Activated B cell treated with CpG ODN at 0.5 μM for 24 hours (primary cell): ENCODE measurements at regions not wholly inside any gene's neighbourhood (a gene's known extent, or its start where the extent isn't known, plus 50 kb on each side); places are given as distances from the start of the nearest gene placed in this dataset.

Experiments
- ATAC-seq: fragments of 200-7000 bp; cut with Tn5 transposase; one replicate; pipeline ENCODE4 v1.10.0; 2021; ENCODE audit warnings: low read depth, mild to moderate bottlenecking, moderate library complexity
- CTCF ChIA-PET: fragments of 350-600 bp; sonication (Branson Sonifier 250); formaldehyde crosslinking; loops from one replicate; lab custom pipeline; 2021; ENCODE audit warnings: antibody characterized with exemption; lab: Charles Lee
- POLR2A ChIA-PET: fragments of 350-600 bp; sonication (Branson Sonifier 250); formaldehyde crosslinking; loops from one replicate; lab custom pipeline; 2021; ENCODE audit warnings: antibody characterized with exemption; lab: Charles Lee
- DNase-seq: peaks from one replicate; pipeline ENCODE4 v3.0.0; 2022
- H3K27ac Mint-ChIP-seq: one replicate; pipeline ENCODE4 v1.8.0; 2020; ENCODE audit warnings: mixed read lengths
- H3K27me3 Mint-ChIP-seq: one replicate; pipeline ENCODE4 v1.8.0; 2021; ENCODE audit warnings: mixed read lengths
- H3K36me3 Mint-ChIP-seq: one replicate; pipeline ENCODE4 v1.8.0; 2021; ENCODE audit warnings: low read depth, mixed read lengths
- H3K4me1 Mint-ChIP-seq: one replicate; pipeline ENCODE4 v1.8.0; 2021; ENCODE audit warnings: mixed read lengths
- H3K4me3 Mint-ChIP-seq: one replicate; pipeline ENCODE4 v1.8.0; 2020; ENCODE audit warnings: mild to moderate bottlenecking, mixed read lengths
- H3K9me3 Mint-ChIP-seq: one replicate; pipeline ENCODE4 v1.8.0; 2020; ENCODE audit warnings: mixed read lengths
- intact Hi-C: fragments of 100-400 bp; cut with micrococcal nuclease; formaldehyde crosslinking; loops from one replicate; pipeline ENCODE4 v1.15.1; 2024
- TF ChIP-seq, protein P1 (sequence below): fragments of 200-600 bp; IDR thresholded peaks from one replicate; pipeline ENCODE4 v1.8.0; 2022; ENCODE audit warnings: antibody characterized with exemption, mild to moderate bottlenecking

DNA sequence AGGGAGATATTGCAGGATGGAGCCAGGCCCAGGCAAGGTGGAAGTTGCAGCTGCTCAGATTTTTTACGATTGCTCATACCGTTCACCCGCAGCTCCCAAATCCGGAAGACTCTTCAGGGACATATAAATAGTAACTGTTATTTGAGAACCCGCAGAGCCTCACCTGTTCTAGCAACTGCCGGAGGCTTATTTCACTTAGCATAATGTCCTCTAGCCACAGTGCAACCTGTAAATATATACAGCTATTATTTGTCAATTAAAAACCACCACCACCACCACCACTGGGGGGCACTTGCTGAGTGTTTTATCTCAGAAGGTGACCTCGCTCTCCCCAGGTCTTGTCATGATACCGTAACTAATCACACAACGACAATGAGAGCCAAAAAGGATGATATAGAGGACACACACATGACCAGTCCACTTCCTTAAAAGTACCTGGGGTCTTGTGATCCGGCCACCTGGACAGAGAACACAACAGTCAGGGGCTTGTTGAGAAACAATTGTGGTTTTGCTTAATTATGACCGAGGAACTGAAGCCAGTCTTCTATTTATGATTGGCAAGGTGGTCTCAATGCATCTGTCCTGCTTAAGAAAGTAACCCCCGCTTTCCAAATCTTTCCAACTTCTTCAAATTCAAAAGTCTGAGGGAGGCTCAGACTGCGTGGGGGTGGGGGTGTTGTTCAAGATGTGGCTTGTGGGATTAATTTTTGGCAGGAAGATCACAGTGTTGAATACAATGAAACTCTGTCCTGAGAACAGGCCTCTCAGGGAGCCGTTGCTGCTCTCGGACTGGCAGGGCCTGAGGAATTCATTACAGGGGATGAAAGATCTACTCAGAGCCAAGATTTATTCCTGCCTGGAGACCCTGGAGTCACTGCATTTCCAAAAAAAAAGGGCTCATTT, 72.3 kb upstream of the PRNP start:
- POLR2A ChIA-PET, result no interaction called here
- no peaks in the 10 kb centered on the region for H3K36me3 Mint-ChIP-seq
- H3K27me3 Mint-ChIP-seq, result no peaks in the 10 kb centered on the region
- peaks cover 18% of the 10 kb centered on the region for H3K9me3 Mint-ChIP-seq
- intact Hi-C loops, result loop anchor here (1.0 kb wide), 1 partner anchor 106 kb away; no protein-coding TSS in a partner anchor
- H3K27ac Mint-ChIP-seq, result peak overlapping the region; percentile 31
- H3K4me3 Mint-ChIP-seq, result peak overlapping the region; percentile 3
- peaks cover 12% of the 10 kb centered on the region for H3K4me1 Mint-ChIP-seq
- DNase-seq (peak; percentile 23), ATAC-seq (peak; percentile 90)
- TF ChIP-seq, protein P1, sequence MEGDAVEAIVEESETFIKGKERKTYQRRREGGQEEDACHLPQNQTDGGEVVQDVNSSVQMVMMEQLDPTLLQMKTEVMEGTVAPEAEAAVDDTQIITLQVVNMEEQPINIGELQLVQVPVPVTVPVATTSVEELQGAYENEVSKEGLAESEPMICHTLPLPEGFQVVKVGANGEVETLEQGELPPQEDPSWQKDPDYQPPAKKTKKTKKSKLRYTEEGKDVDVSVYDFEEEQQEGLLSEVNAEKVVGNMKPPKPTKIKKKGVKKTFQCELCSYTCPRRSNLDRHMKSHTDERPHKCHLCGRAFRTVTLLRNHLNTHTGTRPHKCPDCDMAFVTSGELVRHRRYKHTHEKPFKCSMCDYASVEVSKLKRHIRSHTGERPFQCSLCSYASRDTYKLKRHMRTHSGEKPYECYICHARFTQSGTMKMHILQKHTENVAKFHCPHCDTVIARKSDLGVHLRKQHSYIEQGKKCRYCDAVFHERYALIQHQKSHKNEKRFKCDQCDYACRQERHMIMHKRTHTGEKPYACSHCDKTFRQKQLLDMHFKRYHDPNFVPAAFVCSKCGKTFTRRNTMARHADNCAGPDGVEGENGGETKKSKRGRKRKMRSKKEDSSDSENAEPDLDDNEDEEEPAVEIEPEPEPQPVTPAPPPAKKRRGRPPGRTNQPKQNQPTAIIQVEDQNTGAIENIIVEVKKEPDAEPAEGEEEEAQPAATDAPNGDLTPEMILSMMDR, result no peak
- CTCF ChIA-PET, result interaction anchor here (0.6 to 1.4 kb wide), 13 partner anchors 51 to 608 kb away, joined by 3 to 23 read pairs (median 3); partner anchors contain the start of genes CDS2 and PRND

DNA sequence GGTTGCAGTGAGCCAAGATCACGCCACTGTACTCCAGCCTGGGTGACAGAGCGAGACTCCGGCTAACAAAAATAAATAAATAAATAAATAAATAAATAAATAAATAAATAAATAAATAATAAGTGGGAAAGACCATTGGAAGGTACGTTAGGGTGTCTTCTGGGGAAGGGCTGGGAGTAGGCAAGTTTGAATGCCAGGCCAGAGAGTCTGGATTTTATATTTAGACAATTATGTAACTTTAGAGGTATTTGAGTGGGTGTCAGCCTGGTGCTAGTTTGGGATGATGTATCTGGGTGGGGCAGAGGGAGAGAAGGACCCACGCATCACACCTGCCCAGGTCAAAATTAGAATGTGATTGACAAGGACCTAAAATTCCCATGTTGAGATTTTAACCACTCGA, 73.1 kb upstream of the PRNP start:
- POLR2A ChIA-PET, result no interaction called here
- H3K27me3 Mint-ChIP-seq, result no peaks in the 10 kb centered on the region
- CTCF ChIA-PET, result interaction anchor here (0.6 to 1.4 kb wide), 13 partner anchors 52 to 609 kb away, joined by 3 to 23 read pairs (median 3); partner anchors contain the start of genes CDS2 and PRND
- intact Hi-C loops, result no loop called here
- TF ChIP-seq, protein P1, result no peak
- no peak overlapping the region for H3K4me3 Mint-ChIP-seq
- peaks cover 18% of the 10 kb centered on the region for H3K9me3 Mint-ChIP-seq
- ATAC-seq (no peak), DNase-seq (no peak)
- H3K36me3 Mint-ChIP-seq, result no peaks in the 10 kb centered on the region
- no peak overlapping the region for H3K27ac Mint-ChIP-seq
- peaks cover 12% of the 10 kb centered on the region for H3K4me1 Mint-ChIP-seq

DNA sequence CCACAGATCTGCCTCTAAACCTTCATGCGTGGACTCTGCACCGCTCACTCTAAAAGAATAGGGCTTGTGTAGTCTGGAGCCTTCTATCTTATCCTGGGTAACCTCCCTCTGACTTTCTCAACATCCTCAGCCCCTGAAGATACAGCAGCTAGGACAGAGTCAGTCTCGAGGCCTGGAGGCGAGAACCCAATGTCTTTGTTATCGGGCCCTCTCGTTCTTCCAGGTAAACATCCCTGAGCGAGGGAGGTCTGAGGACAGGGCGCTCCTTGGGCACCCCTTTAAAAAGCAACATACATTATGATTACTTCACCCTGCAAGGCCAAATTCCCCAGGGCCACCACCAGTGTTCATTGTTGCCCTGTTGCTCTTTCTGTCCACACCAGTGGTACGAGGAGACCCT, 75.4 kb upstream of the PRNP start:
- Mint-ChIP-seq H3K4me1 (peaks cover 21% of the 10 kb centered on the region), H3K36me3 (no peaks in the 10 kb centered on the region), H3K4me3 (no peak overlapping the region), H3K27ac (no peak overlapping the region), H3K27me3 (no peaks in the 10 kb centered on the region), H3K9me3 (peaks cover 6% of the 10 kb centered on the region)
- ATAC-seq (no peak), DNase-seq (no peak)
- CTCF ChIA-PET, result no interaction called here
- TF ChIP-seq, protein P1, result no peak
- intact Hi-C loops, result no loop called here
- POLR2A ChIA-PET, result no interaction called here

DNA sequence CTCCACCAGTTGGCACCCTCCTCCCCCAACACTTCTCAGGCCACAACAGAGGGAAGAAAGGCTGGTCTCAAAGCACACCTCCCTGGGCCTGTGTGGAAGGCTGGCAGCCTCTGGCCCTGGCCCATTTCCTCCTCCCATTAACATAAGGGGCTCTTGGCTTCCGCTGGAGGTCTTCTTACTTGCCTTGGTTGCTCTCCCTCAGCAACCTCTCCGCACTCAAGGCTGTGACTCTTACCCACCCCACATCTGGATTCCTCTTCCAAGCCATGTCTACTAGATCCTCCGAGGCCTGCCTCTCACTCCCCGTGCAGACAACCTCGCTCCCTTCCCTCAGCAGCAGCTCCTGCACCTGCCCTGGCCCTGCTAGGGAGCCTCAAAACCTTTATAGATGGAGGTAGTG, 76.7 kb upstream of the PRNP start:
- ChIA-PET POLR2A (no interaction called here), CTCF (interaction anchor here (0.6 to 2.1 kb wide), 6 partner anchors 17 to 838 kb away, joined by 3 to 7 read pairs (median 4); partner anchors contain the start of gene PRND)
- H3K27ac Mint-ChIP-seq, result no peak overlapping the region
- intact Hi-C loops, result loop anchor here (5.0 kb wide), 1 partner anchor 598 kb away; no protein-coding TSS in a partner anchor
- no peak overlapping the region for H3K4me3 Mint-ChIP-seq
- no peak for ATAC-seq
- H3K4me1 Mint-ChIP-seq, result peaks cover 21% of the 10 kb centered on the region
- H3K27me3 Mint-ChIP-seq, result peaks cover 2% of the 10 kb centered on the region
- TF ChIP-seq, protein P1, result no peak
- H3K36me3 Mint-ChIP-seq, result no peaks in the 10 kb centered on the region
- no peak for DNase-seq
- H3K9me3 Mint-ChIP-seq, result no peaks in the 10 kb centered on the region

DNA sequence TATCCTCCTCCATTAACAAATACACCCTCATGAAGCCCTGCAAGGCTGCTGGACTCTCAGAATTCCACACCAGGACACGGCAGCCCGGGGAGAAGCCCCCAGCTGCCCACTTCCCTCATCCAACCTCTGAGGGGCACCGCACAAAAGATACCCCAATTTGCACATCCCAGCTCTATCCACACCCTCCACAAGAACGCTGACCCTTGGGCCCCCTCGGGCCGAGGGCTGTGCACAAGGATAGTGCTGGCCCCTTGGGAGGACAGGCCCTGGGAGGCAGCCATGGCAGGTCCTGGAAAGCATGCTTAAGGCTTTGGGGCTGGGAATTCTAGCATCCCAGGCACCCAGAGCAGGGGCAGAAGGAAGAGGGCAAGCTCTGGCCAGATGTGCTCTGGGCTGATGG, 77.4 kb upstream of the PRNP start:
- ChIA-PET POLR2A (no interaction called here), CTCF (interaction anchor here (0.6 to 2.1 kb wide), 7 partner anchors 16 to 839 kb away, joined by 3 to 7 read pairs (median 4); partner anchors contain the start of gene PRND)
- TF ChIP-seq, protein P1, result no peak
- intact Hi-C loops, result loop anchor here (5.0 kb wide), 1 partner anchor 598 kb away; no protein-coding TSS in a partner anchor
- ATAC-seq (no peak), DNase-seq (no peak)
- Mint-ChIP-seq H3K27ac (no peak overlapping the region), H3K9me3 (no peaks in the 10 kb centered on the region), H3K27me3 (peaks cover 3% of the 10 kb centered on the region), H3K4me3 (no peak overlapping the region), H3K4me1 (peaks cover 15% of the 10 kb centered on the region), H3K36me3 (no peaks in the 10 kb centered on the region)
